IPS DF 4.7 (cell line): ENCODE measurements at regions not wholly inside any gene's neighbourhood (a gene's known extent, or its start where the extent isn't known, plus 50 kb on each side); places are given as distances from the start of the nearest gene placed in this dataset.
"Not testable (repeated sequence)": the region's sequence is repeated elsewhere in the genome, so short reads cannot be mapped to it uniquely, and the experiment has no call there.

Experiments used
- DNase-seq: peaks from one replicate; pipeline ENCODE4 v3.0.0-alpha.2; 2013; ENCODE audit warnings: low spot score; ENCODE audit errors: extremely low read depth

DNA sequence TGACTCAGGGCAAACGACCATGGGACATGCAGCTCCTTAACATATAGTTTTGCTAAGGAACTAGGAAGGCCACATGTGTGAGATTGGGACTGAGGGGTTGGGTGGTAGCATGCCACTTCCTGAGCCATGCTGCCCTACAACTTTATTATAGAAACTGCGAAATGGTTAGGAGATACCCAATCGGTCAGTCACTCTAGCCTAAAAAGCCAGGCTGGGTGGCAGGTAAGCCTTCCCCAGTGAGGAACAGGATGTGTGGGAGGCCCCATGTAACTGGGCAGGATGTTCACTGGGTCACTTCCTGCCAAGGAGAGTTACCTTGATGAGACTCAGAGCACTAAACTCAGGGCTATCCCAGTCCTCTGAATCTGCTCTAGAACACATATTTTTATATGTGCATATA, 123.5 kb downstream of the MAP3K7 start:
- DNase-seq, result no peak

- DNase-seq, result no peak
Measured at GRCh38 chr6:90462102-90462501, 124.8 kb downstream of the MAP3K7 start.

GRCh38 chr6:90461383-90461782, 125.5 kb downstream of the MAP3K7 start:
- DNase-seq, result no peak

DNA sequence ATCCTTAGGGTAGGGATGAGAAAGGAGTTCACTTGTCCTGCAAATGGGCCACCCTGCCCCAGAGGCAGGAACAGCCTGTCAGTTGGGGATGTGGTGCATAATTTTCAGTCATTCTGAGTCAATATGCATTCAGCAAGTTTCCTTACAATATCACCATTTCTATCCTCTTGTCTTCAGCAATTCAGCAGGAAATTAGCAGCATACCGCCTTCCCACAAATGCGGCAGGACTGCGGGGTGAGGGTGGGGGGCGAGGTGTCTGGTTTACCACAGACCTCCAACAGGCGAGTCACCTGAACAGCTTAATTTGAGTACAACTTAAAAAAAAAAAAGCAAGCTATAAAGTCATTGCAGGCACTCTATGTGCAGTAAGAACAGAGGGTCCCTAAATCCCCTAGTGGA, 126.8 kb downstream of the MAP3K7 start:
- no peak for DNase-seq

DNA sequence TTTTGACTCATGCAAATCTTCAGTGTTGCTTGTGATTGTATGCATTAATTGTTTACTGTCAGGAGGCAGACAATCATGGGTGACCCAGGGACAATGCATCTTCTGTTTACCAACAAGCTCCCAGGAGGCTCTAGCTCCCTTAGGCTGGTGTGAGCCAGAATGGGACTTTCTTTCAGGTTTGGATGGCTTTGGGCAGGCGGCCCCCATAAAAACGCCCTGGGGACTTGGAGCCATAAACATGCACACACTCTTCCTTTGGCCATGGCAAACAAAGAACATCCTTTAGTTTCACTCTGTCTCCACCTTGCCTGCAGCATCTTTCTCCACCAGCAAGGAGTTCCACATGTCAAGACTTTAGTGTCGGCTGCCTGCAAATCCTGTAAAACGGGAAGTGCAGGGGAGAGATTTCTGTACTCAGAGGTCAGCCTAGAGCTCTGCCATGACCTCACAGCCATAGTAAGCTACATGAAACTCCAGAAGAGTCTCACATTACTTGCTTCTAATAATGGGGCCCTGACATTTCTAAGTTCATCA, 127.6 kb downstream of the MAP3K7 start:
- DNase-seq, result no peak

DNA sequence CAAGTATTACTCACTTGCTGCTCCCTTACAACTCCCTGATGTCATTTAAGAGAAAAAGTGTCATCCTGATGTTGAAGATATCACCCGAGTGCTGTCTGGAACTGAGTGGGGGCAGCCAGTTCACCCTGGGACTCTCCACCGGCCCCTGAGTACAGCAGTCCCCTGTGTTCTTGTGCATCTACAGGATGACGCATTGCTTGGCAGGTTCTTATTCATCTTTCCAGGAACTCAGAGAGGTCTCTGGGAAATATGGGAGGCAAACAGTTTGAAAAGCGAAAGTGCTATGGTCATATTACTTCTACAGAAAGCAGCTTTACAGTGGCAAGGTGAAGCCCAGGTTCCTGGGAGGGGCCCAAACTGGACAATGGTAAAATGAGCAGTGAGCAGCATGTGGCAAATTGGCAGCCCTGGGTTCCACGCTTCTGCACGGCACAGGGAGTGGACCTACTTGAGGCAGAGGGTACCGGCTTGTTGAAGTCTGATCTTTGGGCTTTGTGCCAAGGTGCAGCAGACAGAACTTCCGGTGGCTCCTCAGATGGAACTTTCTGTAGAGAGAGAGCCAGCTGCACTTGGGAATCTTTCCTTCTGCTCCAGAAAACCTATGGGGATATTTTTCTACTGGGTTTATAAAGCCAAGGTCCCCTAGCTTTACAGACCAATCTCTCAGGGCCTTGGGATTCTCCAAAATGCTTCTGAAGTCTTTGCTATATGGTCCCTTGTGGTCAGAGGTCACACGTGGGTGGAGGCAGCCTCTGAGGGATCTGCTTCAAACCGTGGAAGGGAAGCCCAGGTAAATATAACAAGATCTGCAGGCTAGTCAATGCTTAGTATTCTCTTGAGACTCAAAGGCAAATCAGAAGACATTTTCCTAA, 128.3 kb downstream of the MAP3K7 start:
- DNase-seq, result no peak

- no peak for DNase-seq
Measured at GRCh38 chr6:90457867-90458259, 129.0 kb downstream of the MAP3K7 start.

DNA sequence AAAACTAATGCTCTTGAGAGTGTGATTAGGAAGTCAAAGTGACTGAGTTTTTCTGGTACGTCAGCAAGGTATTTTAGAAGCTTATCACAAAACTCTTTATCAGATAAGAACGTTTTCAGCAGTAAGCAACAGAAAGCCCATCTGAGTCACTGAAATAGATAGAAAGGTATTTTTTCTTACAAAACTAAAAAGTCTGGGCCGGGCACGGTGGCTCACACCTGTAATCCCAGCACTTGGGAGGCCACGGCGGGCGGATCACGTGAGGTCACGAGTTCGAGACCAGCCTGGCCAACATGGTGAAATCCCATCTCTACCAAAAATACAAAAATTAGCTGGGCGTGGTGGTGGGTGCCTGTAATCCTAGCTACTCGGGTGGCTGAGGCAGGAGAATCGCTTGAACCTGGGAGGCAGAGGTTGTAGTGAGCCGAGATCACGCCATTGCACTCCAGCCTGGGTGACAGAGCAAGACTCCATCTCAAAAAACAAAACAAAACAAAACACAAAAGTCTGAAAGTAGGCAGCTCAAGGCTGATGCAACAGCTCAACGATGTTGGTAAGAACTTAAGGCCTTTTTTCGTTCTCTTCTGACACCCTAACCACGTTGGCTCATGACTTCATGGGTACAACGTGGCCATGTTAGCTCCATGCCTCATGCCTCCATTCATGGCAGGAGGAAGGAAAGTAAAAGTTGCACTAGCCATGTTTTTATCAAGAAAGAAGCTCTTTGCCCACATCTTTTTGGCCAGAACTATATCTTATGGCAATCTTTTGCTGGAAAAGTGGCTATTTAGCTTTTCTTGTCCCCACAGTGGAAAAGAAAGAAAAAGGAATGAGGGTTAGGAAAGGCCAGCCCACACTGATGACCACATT, 129.6 kb downstream of the MAP3K7 start:
- not testable (repeated sequence) for DNase-seq

DNA sequence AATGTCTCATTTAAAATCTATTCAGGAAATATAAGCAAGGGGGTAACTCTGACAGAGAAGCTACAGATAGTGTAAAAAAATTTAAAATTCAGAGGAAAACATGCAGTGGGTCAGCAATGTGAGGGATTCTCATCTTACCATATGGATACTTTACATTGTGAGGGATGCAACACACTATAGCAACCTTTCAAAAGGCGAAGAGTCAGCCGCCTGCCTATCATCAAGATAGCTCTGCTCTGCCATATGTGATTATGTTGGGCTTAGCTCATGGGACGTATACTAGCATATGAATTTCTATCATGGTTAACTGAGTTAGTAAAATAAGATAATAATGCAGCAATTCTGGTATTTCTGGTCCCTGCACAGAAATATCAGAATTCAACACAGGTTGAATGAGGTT, 130.9 kb downstream of the MAP3K7 start:
- DNase-seq, result no peak

GRCh38 chr6:90454836-90455427, 131.9 kb downstream of the MAP3K7 start:
- DNase-seq, result no peak

GRCh38 chr6:90450268-90450953, 136.5 kb downstream of the MAP3K7 start:
- no peak for DNase-seq

GRCh38 chr6:90449311-90449710, 137.6 kb downstream of the MAP3K7 start:
- DNase-seq, result no peak

- DNase-seq, result no peak
Measured at GRCh38 chr6:90448836-90449235, 138.0 kb downstream of the MAP3K7 start.

DNA sequence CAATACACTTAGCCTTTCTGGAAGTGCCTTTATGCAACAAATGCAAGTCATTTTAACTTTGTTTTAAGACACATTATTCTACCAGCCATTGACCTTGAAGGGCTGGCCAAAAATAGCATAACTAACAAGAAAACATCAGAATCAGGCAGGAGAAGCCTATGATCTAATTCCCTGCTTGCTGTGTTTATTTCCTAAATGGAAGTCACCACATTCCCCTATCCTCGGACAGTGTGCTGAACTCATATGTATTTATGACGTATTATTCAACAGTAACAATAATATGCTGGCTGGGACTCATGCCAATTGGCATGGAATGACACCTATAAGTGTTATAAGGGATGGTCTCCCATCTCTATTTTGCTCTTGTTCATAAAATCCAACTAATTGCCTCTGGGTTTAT, 140.7 kb downstream of the MAP3K7 start:
- DNase-seq, result no peak

- no peak for DNase-seq
Measured at GRCh38 chr6:90445533-90446108, 141.3 kb downstream of the MAP3K7 start.

- no peak for DNase-seq
Measured at GRCh38 chr6:90444160-90444714, 142.6 kb downstream of the MAP3K7 start.

DNA sequence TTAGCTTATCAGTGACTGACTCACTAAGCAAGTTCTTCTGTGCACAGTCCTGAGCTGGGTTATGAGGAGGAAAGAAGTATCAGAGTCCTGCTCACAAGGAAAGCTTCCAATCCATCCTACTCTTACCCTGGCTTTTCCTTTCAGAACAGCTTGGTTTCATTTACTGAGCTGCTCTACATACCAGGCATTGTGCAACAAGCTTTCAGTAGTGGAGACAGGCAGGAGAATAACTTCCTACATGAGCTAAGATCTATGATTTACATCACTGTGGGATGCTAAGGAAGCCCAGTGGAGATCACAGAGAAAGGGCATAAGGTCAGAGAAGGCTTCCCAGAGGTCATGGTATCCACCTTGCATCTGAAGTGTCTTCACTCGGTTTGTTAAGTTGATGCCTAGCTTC, 144.5 kb downstream of the MAP3K7 start:
- no peak for DNase-seq

DNA sequence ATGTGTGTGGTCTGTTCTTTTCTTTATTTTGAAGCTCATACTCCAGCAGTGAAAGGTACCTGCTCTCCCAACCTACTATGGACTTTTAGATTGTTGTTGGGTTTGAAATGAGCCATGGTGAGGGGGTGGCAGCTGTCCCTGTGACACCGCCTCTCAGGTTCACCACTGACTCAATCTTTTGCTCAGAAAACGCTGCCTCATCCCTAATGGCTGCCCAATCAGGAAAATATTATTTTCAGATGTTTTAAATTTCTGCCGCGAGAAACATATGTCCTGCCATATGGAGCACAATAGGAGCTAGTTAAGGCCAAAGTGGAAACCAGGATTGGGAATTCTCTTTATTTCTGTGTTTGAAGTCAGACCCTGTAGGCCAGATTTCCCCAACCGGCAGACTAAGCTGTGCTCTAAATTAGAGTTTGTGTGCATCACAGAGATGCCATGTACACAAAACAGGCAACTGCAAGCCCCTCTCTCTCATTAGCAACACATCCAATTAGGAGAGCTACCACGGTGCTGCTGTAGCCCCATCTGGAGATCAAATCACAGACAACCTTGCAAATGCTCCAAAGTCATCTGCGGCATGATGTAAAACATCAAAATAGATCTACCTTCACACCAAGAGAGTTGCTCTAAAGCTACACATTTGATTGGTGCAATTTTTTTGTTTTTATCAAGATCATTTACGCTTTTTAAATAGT, 144.1 kb upstream of the BACH2 start:
- DNase-seq, result no peak

- no peak for DNase-seq
Measured at GRCh38 chr6:90439586-90439985, 142.9 kb upstream of the BACH2 start.

- DNase-seq, result no peak
Measured at GRCh38 chr6:90436403-90436802, 139.8 kb upstream of the BACH2 start.
